HuH-7 (cell line): ENCODE measurements at regions not wholly inside any gene's neighbourhood (a gene's known extent, or its start where the extent isn't known, plus 50 kb on each side); places are given as distances from the start of the nearest gene placed in this dataset.

Experiments
- DNase-seq: peaks from one replicate; pipeline ENCODE4 v3.0.0; 2011; ENCODE audit warnings: low spot score

- DNase-seq, result no peak
Measured at GRCh38 chr12:93043192-93043876, 114.2 kb upstream of the EEA1 start.

DNA sequence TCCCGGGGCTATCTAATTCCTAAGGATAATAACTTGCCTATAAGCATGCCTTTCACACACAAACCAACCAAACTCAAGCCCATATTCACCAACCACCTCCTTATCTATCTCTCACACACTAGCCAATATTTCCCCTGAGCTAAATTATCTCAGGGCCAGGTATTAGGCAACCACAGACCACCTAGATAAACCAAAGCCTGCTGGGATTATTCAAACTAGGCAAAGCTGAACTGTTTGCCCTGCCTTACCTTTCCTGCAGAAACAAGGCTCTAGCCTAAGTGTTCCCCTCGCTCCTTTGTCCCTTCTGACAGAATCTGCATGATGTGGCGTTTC is 114.7 kb upstream of the EEA1 start:
- no peak for DNase-seq

DNA sequence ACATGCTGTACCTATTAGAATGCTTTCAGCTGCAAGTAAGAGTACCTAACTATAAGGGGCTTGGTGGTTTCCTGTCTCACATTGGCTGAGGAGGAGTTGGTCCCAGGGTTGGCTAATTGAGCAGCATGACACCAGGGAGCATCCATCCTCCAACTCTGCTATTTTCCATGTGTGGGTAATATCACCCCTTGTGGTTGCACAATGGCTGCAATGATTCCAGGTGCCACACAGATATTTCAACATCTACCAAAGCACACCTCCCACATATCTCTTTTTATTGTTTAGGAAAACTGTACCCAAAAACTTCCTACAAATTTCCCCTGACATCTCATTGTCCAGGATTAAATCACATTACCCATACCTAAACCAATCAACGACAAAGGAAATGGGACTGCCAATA is 118.0 kb upstream of the EEA1 start:
- no peak for DNase-seq

DNA sequence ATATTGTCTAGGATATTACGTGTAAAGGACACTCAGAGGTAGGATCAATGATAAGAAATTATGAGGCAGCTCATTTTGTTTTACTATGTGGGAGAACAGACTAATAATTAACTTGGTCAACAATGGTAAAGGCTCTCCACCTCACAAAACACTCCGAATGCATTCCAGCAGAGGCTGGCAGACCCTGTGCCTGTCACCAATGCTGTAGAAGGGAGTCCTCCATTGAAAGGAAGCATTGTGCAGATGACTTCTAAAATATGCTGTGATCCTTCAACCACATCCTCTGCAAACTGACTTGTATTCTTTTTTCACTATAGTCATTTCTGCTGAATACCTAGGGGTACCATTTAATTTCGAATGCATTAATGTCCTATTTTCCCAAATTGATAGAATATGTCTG is 119.6 kb upstream of the EEA1 start:
- peak; percentile 10 for DNase-seq

GRCh38 chr12:93050026-93050747 is 121.1 kb upstream of the EEA1 start:
- DNase-seq, result no peak

DNA sequence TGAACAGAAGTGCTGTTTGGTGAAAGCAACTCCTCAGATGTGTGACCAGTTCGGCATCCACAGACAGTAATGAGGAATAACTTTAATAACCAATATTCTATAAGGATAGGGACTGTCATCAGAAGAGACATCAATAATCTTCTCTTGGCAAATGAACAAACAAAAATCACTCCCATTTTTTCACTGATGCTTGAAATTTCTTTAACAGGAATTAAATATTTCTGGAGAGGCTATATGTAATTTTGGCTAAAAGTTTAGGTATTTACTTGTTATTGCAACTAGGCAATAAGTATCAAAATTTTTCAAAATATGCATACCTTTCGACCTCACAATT is 121.6 kb upstream of the EEA1 start:
- no peak for DNase-seq

GRCh38 chr12:93054021-93054420 is 124.9 kb upstream of the EEA1 start:
- no peak for DNase-seq

DNA sequence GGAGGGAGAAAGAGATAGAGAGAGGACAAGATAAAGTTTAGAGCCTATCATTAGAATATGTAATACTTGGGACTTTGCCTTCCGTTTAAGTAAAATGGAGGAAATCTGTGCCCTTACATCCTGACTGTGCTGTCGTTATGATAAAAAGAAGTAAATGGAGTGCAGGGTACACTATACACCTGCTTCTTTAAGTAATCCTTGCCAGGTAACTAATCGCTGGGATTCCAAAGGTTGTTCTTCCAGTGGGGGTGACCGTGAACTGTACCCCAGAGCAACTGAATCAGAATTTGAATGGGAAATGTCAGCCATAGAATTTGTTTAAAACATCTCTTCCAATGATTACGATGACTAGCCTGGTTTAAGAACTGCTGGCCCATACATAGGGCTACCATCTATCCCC is 126.1 kb upstream of the EEA1 start:
- DNase-seq, result no peak

DNA sequence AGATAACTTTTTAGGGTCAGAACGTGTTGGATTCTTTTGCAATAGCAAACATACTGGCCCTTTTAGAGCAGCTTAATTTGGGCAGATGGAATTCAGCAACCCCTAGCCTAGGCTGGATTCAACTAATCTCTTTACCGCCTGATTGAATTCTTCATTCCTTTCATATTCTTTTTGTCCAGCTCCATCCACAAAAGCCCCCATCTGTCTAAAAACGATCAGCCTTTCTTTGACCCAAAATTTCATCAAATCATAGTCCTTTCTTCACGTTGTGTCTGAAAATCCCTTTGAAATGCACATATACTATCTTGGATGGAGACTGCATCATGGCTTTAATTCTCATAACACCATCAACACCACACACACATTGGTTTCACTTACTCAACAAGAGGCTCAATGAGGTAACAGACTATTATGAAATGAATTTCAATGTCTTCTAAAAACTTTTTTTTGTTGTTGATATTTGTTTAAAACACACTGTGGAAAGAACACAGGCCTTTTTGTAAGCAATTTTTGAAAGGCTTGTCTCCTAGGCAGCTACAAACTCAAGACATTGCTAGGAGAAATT is 128.0 kb upstream of the EEA1 start:
- no peak for DNase-seq

DNA sequence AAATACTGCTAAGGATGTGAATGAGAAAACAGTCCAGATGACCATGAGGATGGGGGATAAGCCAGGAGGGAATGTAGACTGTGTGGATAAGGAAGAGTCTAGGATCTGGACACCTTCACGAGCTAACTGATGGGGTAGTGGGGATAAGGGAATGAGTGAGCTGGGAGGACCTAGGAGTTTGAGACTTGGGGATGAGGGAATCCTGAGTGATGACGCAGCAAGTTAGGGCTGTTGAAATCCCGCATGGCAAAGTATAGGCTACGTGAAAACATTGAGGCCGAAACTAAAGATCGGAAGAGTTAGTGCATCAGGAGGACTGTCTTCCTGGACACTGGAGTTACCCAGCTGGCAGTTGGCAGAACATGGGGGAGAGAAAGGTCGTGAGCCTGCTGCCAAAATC is 129.2 kb upstream of the EEA1 start:
- no peak for DNase-seq

DNA sequence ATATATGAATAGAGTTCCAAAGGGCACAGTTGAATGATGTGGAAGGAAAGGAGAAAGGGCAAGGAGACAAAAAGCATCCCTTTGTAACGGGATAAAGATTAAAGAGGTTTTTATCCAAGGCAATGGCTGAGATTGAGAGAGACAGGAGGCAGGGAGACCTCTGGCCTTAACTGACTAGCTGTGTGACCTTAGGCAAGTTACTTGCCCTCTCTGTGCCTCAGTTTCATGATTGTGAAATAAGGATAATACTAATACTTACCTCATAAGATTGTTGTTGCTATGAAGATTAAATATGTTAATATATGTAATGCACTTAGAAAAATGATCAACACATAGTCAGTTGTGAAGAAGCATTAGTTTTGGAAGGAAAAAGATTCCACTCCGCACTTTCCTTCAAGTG is 130.2 kb upstream of the EEA1 start:
- DNase-seq, result no peak

DNA sequence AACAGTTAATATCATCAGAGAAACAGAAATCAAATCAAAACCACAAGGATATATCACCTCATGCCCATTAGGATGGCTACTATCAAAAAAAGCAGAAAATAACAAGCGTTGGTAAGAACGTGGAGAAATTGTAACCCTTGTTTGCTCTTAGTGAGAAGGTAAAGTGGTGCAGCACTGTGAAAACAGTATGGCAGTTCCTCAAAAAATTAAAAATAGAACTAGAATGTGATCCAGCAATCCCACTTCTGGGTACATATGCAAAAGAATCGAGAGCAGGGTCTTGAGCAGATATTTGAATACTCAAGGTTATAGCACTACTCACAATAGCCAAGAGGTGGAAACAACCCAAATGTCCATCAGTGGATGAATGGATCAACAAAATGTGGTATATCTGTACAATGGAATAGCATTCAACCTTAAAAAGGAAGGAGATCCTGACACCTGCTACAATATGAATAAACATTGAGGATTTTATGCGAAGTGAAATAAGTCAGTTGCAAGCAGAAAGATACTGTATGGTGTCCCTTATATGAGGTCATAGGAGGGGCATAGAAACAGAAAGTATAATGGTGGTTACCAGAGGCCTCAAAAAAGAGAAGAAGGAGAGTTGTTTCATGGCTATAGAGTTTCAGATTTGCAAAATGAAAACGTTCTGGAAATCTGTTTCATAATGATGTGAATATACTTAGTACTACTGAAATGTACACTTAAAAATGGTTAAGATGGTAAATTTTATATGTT is 131.0 kb upstream of the EEA1 start:
- DNase-seq, result no peak

DNA sequence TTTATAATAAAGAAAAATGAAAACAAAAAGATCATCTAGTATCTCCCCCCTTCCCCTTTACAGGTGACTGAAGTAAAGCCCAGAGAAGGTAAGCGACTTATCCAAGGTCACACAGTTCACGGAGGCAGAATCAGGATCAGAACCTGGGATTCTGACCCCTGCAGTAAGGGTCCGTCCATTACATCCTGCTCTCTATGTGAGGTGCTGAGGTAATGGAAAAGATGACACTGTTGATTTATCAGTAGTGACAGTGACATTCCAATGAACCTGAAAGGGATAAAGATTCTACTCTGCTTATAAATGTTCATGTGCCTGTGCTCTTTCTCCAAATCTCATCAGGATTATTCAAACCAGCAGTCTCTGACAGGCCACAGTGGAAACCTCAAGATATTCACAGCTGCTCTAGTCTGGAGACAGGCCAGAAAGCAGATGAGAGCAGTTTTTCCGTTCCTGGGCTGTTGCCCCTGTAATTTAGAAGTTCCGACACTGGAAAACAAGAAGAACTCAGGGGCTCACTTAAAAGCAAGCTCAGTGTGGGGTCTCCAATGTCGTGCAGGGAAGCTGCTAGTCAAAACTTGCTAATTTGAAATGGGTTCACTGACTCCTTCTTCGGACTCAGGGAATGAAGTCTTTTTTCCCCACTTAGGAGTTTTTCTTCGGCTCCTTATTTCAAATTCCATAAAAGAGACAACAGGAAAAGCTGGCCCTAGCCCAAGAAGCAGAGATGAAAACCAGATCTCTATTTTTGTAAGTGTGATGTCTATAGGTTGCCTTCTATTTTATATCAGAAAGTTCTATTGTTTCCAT is 131.8 kb upstream of the EEA1 start:
- DNase-seq, result no peak

- DNase-seq, result no peak
Measured at GRCh38 chr12:93061473-93062419, 132.7 kb upstream of the EEA1 start.

DNA sequence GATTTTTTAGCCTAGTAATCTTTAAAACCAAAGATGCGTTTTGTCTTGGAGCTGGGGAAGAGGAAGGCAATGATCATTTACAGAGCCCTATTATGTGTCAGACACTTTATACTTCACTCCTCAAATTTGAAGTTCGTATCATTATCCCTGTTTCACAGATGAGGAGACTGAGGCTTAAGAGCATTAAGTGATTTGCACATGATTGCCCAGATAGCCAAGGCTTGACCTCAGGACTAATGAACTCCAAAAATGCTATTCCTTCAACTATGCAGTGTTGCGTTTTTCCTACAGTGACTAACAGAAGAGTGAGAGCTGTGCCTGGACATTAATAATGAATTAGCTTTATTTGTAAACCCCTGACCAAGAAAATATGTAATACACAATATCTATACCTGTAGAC is 136.8 kb upstream of the EEA1 start:
- DNase-seq, result no peak

DNA sequence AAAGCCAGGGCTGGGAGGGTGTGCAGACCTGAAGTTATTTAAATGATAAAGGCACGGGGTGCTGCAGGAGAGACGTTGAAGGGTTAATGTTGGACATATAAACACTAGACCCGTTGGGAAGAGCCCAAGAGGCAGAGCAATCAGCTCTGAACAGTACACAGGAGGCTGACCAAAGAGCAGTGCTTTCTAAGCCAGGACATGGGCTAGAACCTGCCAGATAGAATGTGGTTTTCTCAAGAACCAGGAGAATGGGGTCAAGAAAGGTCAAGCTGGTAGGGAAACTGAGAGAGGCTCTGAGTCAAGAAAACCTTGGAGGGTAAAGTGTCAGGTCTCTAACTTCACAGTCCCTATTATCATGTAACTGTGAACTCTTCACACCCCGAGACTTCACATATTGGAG is 143.2 kb upstream of the EEA1 start:
- no peak for DNase-seq

GRCh38 chr12:93073324-93073723 is 144.2 kb upstream of the EEA1 start:
- no peak for DNase-seq

- DNase-seq, result no peak
Measured at GRCh38 chr12:93078059-93078458, 149.0 kb upstream of the EEA1 start.

DNA sequence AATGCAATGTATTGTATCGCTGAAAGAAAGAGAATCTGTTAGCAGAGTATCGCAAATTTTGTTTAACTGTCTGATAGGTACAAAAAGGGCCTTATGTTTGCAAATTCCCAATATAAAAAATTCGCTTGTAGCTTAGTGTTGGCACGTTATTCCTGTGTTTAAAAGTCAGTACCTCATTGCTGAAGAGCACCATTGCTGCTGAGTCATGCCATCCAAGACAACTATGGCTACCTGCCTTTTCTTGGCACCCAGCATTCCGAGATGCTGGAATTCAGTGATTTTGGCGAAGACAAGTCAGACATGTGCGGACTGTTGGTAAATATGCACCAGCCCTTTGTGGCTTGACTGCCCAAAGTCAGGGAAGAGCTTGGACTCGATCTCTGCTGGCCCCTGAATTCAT is 149.5 kb upstream of the EEA1 start:
- DNase-seq, result no peak

- DNase-seq, result no peak
Measured at GRCh38 chr12:93079271-93079670, 150.2 kb upstream of the EEA1 start.

GRCh38 chr12:93079976-93080375 is 150.9 kb upstream of the EEA1 start:
- no peak for DNase-seq
